Esophagus muscularis mucosa (tissue), 4 donors: ENCODE measurements at regions not wholly inside any gene's neighbourhood (a gene's known extent, or its start where the extent isn't known, plus 50 kb on each side); places are given as distances from the start of the nearest gene placed in this dataset.

Experiments used
- CTCF ChIP-seq, 3 experiments: fragments of 200-600 bp in 2 of 3; fragments of 450-650 bp in 1 of 3; sonication (generic) in 2 of 3; IDR thresholded peaks; one replicate each; pipeline ENCODE4 v1.5.1; 2017 to 2019; ENCODE audit warnings: antibody characterized with exemption in 3 of 3, mild to moderate bottlenecking in 2 of 3, moderate library complexity in 1 of 3
- EP300 ChIP-seq: sonication (generic); formaldehyde crosslinking; IDR thresholded peaks from one replicate; pipeline ENCODE4 v1.6.1; 2017; ENCODE audit warnings: antibody characterized with exemption
- POLR2A ChIP-seq: fragments of 450-650 bp; IDR thresholded peaks from one replicate; pipeline ENCODE4 v1.6.1; 2017; ENCODE audit warnings: antibody characterized with exemption, moderate library complexity, mild to moderate bottlenecking, low read depth
- POLR2AphosphoS5 ChIP-seq, 2 donors: sonication (generic); formaldehyde crosslinking; IDR thresholded peaks; one replicate each; pipeline ENCODE4 v1.6.1; 2017; ENCODE audit warnings: antibody characterized with exemption in 2 of 2

- TF ChIP-seq POLR2A: no peak
- TF ChIP-seq CTCF (IDR thresholded peaks at IDR 0.05): no peak
- TF ChIP-seq POLR2AphosphoS5 (IDR thresholded peaks at IDR 0.05): no peak
- no peak for TF ChIP-seq EP300
Observed at GRCh38 chr10:36531621-36532020, 593.8 kb upstream of the ANKRD30A start.
